Panc1 (cell line): ENCODE measurements at regions not wholly inside any gene's neighbourhood (a gene's known extent, or its start where the extent isn't known, plus 50 kb on each side); places are given as distances from the start of the nearest gene placed in this dataset.

Experiments
- ATAC-seq: fragments of 200-7000 bp; cut with Tn5 transposase; 2 replicates; pipeline ENCODE4 v1.9.1; 2020; ENCODE audit warnings: mild to moderate bottlenecking, moderate library complexity
- BruUV-seq: library from RNA; stranded (reverse); fragments of 400-500 nt; replicated peaks from 2 replicates; lab custom pipeline; 2021; lab: Mats Ljungman, UMichigan
- CTCF ChIA-PET: fragments of 300-600 bp; sonication (Branson Sonifier 250); formaldehyde crosslinking; loops from one replicate; lab custom pipeline; 2022; ENCODE audit warnings: antibody characterized with exemption; lab: Charles Lee
- POLR2A ChIA-PET: fragments of 300-600 bp; sonication (Branson Sonifier 250); formaldehyde crosslinking; loops from one replicate; lab custom pipeline; 2022; ENCODE audit warnings: antibody characterized with exemption; lab: Charles Lee
- DNase-seq: peaks from one replicate; pipeline ENCODE4 v3.0.0-alpha.2; 2010; ENCODE audit warnings: low read depth, low spot score
- H3K27ac ChIP-seq: 2 replicates; pipeline ENCODE4 v1.5.1; 2011; ENCODE audit warnings: mild to moderate bottlenecking, low read length, inconsistent platforms
- H3K27me3 ChIP-seq: fragments of 200-500 bp; sonication (Bioruptor generic); 2 replicates; pipeline ENCODE4 v1.6.0; 2014; ENCODE audit warnings: low read length, inconsistent platforms; ENCODE audit not compliant: control insufficient read depth, insufficient read depth
- H3K36me3 ChIP-seq: fragments of 200-500 bp; sonication (Bioruptor generic); 2 replicates; pipeline ENCODE4 v1.5.1; 2014; ENCODE audit warnings: inconsistent platforms, mild to moderate bottlenecking, low read length, moderate library complexity; ENCODE audit not compliant: control insufficient read depth, insufficient read depth
- H3K4me1 ChIP-seq: 2 replicates; pipeline ENCODE4 v1.5.1; 2011; ENCODE audit warnings: inconsistent platforms, mild to moderate bottlenecking, low read length, moderate library complexity; ENCODE audit not compliant: control insufficient read depth, insufficient read depth
- H3K4me3 ChIP-seq, 2 experiments: 2 replicates each; pipeline ENCODE4 v1.5.1; 2011 to 2012; ENCODE audit warnings: low read depth in 2 of 2, low read length in 2 of 2, mild to moderate bottlenecking in 2 of 2, inconsistent platforms in 1 of 2, moderate library complexity in 1 of 2
- H3K9me3 ChIP-seq: fragments of 200-500 bp; sonication (Bioruptor generic); 2 replicates; pipeline ENCODE4 v1.5.1; 2014; ENCODE audit warnings: low read depth, mild to moderate bottlenecking, inconsistent platforms, low read length, moderate library complexity; ENCODE audit not compliant: control insufficient read depth, insufficient read depth
- CTCF ChIP-seq: fragments of 450-650 bp; IDR thresholded peaks from 2 replicates; pipeline ENCODE4 v1.5.1; 2017; ENCODE audit warnings: mild to moderate bottlenecking
- POLR2AphosphoS5 ChIP-seq: IDR thresholded peaks from 2 replicates; pipeline ENCODE4 v1.6.1; 2012; ENCODE audit warnings: mild to moderate bottlenecking, low read depth, low read length, moderate library complexity
- REST ChIP-seq, 2 experiments: IDR thresholded peaks; 2 replicates each; pipeline ENCODE4 v1.6.1; 2011 to 2012; ENCODE audit warnings: low read depth in 2 of 2, control low read depth in 1 of 2, low read length in 1 of 2, mild to moderate bottlenecking in 1 of 2, moderate library complexity in 1 of 2; ENCODE audit not compliant: insufficient read depth in 1 of 2
- SIN3A ChIP-seq: IDR thresholded peaks from 2 replicates; pipeline ENCODE4 v1.6.1; 2012; ENCODE audit warnings: low read depth, mild to moderate bottlenecking, low read length, moderate library complexity, borderline replicate concordance; ENCODE audit not compliant: insufficient read depth
- TCF7L2 ChIP-seq: IDR thresholded peaks from 2 replicates; pipeline ENCODE4 v1.6.1; 2011; ENCODE audit warnings: mild to moderate bottlenecking, low read depth, low read length, inconsistent platforms
- in situ Hi-C: cut with HindIII; loops from 2 replicates; pipeline ENCODE4 v1.10.0; 2016; ENCODE audit warnings: low sequenced_read_pairs, low pct_unique_long_range_greater_than_20kb
- intact Hi-C: fragments of 100-400 bp; cut with micrococcal nuclease; formaldehyde crosslinking; loops from one replicate; pipeline ENCODE4 v1.10.0; 2022; ENCODE audit not compliant: unreplicated experiment

- no peak for TF ChIP-seq TCF7L2
- no peak for TF ChIP-seq SIN3A
- TF ChIP-seq REST (IDR thresholded peaks at IDR 0.05; ENCODE audit: insufficient read depth in 1 of 2, low read depth in 2 of 2, low read length in 1 of 2), result no peak
- no peak for TF ChIP-seq POLR2AphosphoS5
- TF ChIP-seq CTCF, result no peak
- in situ Hi-C loops, result no loop called here
- DNase-seq (no peak), ATAC-seq (no peak)
- ChIA-PET CTCF (no interaction called here), POLR2A (no interaction called here)
- Histone ChIP-seq H3K27me3 (no peaks in the 10 kb centered on the region), H3K27ac (no peak overlapping the region), H3K9me3 (no peaks in the 10 kb centered on the region), H3K36me3 (no peaks in the 10 kb centered on the region), H3K4me1 (no peaks in the 10 kb centered on the region), H3K4me3 (no peak overlapping the region)
- BruUV-seq, result no TSS peak
- intact Hi-C loops, result no loop called here
Measured at GRCh38 chr16:16782153-16782552, 403.2 kb downstream of the NPIPA7 start.

GRCh38 chr16:16788004-16788403, 409.1 kb downstream of the NPIPA7 start:
- Histone ChIP-seq H3K9me3 (peaks cover 8% of the 10 kb centered on the region; the same call in 1 of the 2 replicates), H3K36me3 (no peaks in the 10 kb centered on the region), H3K4me1 (no peaks in the 10 kb centered on the region), H3K27me3 (peaks cover 2% of the 10 kb centered on the region; the same call in 1 of the 2 replicates), H3K4me3 (no peak overlapping the region), H3K27ac (no peak overlapping the region)
- in situ Hi-C loops (no loop called here), intact Hi-C loops (no loop called here)
- no TSS peak for BruUV-seq
- POLR2A ChIA-PET, result no interaction called here
- ATAC-seq, result no peak
- TF ChIP-seq CTCF, result no peak
- TF ChIP-seq SIN3A, result no peak
- no peak for TF ChIP-seq POLR2AphosphoS5
- no peak for TF ChIP-seq REST (IDR thresholded peaks at IDR 0.05; ENCODE audit: insufficient read depth in 1 of 2, low read depth in 2 of 2, low read length in 1 of 2)
- no peak for TF ChIP-seq TCF7L2
- DNase-seq, result no peak
- CTCF ChIA-PET, result no interaction called here
